IPS-20b (cell line): ENCODE measurements at regions not wholly inside any gene's neighbourhood (a gene's known extent, or its start where the extent isn't known, plus 50 kb on each side); places are given as distances from the start of the nearest gene placed in this dataset.
"Not testable (repeated sequence)": the region's sequence is repeated elsewhere in the genome, so short reads cannot be mapped to it uniquely, and the experiment has no call there.

ENCODE experiments used
- H3K27ac ChIP-seq: one replicate; pipeline ENCODE4 v1.5.1; 2013; ENCODE audit warnings: low read length
- H3K27me3 ChIP-seq: 2 replicates; pipeline ENCODE4 v1.6.1; 2013; ENCODE audit warnings: mild to moderate bottlenecking, low read length, inconsistent platforms; ENCODE audit not compliant: insufficient read depth
- H3K36me3 ChIP-seq: 2 replicates; pipeline ENCODE4 v1.6.1; 2013; ENCODE audit warnings: low read depth, mild to moderate bottlenecking, inconsistent platforms, low read length, moderate library complexity; ENCODE audit not compliant: insufficient read depth
- H3K4me1 ChIP-seq: 2 replicates; pipeline ENCODE4 v1.6.1; 2013; ENCODE audit warnings: mild to moderate bottlenecking, control low read depth, inconsistent platforms, low read length, moderate library complexity; ENCODE audit not compliant: insufficient read depth
- H3K4me3 ChIP-seq: 2 replicates; pipeline ENCODE4 v1.5.1; 2013; ENCODE audit warnings: mild to moderate bottlenecking, low read length, inconsistent platforms
- H3K9ac ChIP-seq: 2 replicates; pipeline ENCODE4 v1.6.1; 2013; ENCODE audit warnings: low read depth, mild to moderate bottlenecking, inconsistent platforms, low read length, moderate library complexity
- H3K9me3 ChIP-seq: 2 replicates; pipeline ENCODE4 v1.6.1; 2013; ENCODE audit warnings: mild to moderate bottlenecking, low read depth, low read length, inconsistent platforms; ENCODE audit not compliant: insufficient read depth

GRCh38 chr5:68080282-68081050, 135.1 kb upstream of the PIK3R1 start:
- Histone ChIP-seq H3K4me3 (no peak overlapping the region), H3K4me1 (no peaks in the 10 kb centered on the region), H3K27me3 (no peaks in the 10 kb centered on the region), H3K27ac (no peak overlapping the region), H3K9ac (no peak overlapping the region), H3K9me3 (no peaks in the 10 kb centered on the region), H3K36me3 (no peaks in the 10 kb centered on the region)

DNA sequence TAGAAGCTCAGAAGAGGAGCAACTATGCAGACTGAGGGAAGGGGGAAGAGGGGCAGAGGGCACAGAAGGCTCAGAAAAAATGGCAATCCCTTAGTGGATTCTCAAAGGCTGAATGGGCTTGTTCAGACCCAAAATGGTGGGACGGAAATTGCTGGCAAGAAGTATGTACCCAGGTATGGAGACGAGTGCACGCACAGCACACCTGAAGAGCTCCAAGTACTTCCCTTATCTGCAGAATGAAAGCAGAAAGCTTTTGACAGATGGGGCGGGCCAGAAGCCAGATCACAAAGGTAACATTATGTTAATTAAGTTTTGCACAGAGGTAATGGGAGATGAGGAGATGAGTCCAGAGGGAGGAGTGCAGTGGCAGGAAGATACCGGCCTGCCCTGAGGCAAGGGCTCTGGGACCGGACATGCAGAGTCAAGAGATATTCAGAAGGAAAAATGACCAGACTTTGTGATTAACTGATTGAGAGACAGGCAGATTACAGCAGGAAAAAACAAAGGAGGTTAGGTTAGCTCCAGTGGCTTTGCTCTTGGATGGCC, 138.1 kb upstream of the PIK3R1 start:
- no peaks in the 10 kb centered on the region for H3K36me3 ChIP-seq
- H3K27me3 ChIP-seq, result no peaks in the 10 kb centered on the region
- no peaks in the 10 kb centered on the region for H3K4me1 ChIP-seq
- H3K27ac ChIP-seq, result no peak overlapping the region
- H3K4me3 ChIP-seq, result no peak overlapping the region
- no peak overlapping the region for H3K9ac ChIP-seq
- H3K9me3 ChIP-seq, result no peaks in the 10 kb centered on the region

GRCh38 chr5:68074633-68075032, 140.9 kb upstream of the PIK3R1 start:
- no peaks in the 10 kb centered on the region for H3K4me1 ChIP-seq
- no peaks in the 10 kb centered on the region for H3K27me3 ChIP-seq
- no peak overlapping the region for H3K4me3 ChIP-seq
- no peak overlapping the region for H3K27ac ChIP-seq
- H3K9me3 ChIP-seq, result no peaks in the 10 kb centered on the region
- no peaks in the 10 kb centered on the region for H3K36me3 ChIP-seq
- H3K9ac ChIP-seq, result no peak overlapping the region

DNA sequence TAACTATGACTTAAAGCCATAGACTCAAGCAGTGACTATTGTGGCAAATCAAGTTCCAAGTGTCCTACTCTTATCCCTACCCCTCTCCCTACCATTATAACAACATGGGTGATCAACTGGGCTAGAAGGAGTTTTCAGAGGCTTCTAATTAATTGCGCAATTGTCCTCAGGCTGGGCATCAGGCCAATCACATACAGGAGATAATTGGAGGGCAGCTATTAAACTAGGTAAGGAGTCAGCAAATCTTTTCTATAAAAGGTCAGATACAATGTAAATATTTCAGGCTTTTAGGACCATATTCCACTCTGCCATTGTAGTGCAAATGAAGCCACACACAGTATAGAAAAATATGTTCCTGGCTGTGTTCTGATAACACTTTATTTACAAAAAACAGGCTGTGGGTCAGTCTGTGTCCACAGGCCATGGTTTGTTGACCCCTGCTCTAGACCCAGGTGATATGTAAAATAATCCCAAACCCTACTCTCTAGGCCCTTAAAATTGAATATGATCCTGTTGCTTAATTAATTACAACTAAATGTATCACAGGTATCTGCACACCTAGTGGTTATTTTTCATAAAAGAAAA, 141.4 kb upstream of the PIK3R1 start:
- Histone ChIP-seq H3K27me3 (no peaks in the 10 kb centered on the region), H3K4me3 (no peak overlapping the region), H3K36me3 (no peaks in the 10 kb centered on the region), H3K9me3 (no peaks in the 10 kb centered on the region), H3K9ac (no peak overlapping the region), H3K27ac (no peak overlapping the region), H3K4me1 (no peaks in the 10 kb centered on the region)

DNA sequence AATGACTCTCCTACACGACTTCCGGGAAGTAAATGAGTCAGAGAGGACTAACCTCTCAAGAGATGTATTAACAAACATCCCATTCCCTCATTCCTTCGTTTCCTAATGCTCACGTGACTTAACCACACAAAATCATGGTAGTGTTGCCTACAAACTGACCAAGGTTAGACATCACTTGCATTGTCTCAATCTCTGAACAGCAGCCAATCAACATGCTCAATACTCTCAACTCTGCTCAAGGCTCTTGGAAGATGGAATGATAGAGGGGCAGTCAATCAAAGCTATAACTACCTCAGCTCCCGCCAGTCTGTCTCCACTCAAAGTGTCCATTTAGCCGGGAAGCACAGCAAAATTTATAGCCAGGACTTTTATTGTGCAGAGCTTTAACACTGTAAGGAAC, 143.8 kb upstream of the PIK3R1 start:
- no peak overlapping the region for H3K4me3 ChIP-seq
- H3K4me1 ChIP-seq, result no peaks in the 10 kb centered on the region
- H3K27ac ChIP-seq, result no peak overlapping the region
- H3K36me3 ChIP-seq, result no peaks in the 10 kb centered on the region
- no peaks in the 10 kb centered on the region for H3K27me3 ChIP-seq
- H3K9ac ChIP-seq, result no peak overlapping the region
- no peaks in the 10 kb centered on the region for H3K9me3 ChIP-seq

- Histone ChIP-seq H3K9ac (no peak overlapping the region), H3K9me3 (no peaks in the 10 kb centered on the region), H3K36me3 (no peaks in the 10 kb centered on the region), H3K4me3 (no peak overlapping the region), H3K27me3 (no peaks in the 10 kb centered on the region), H3K4me1 (no peaks in the 10 kb centered on the region), H3K27ac (no peak overlapping the region)
These were observed 144.3 kb upstream of the PIK3R1 start for GRCh38 chr5:68071282-68071632.

GRCh38 chr5:68070591-68071281, 144.8 kb upstream of the PIK3R1 start:
- Histone ChIP-seq H3K36me3 (no peaks in the 10 kb centered on the region), H3K9me3 (no peaks in the 10 kb centered on the region), H3K27me3 (no peaks in the 10 kb centered on the region), H3K9ac (no peak overlapping the region), H3K4me3 (no peak overlapping the region), H3K27ac (no peak overlapping the region), H3K4me1 (no peaks in the 10 kb centered on the region)

- H3K36me3 ChIP-seq, result no peaks in the 10 kb centered on the region
- no peaks in the 10 kb centered on the region for H3K9me3 ChIP-seq
- no peak overlapping the region for H3K9ac ChIP-seq
- no peaks in the 10 kb centered on the region for H3K4me1 ChIP-seq
- no peak overlapping the region for H3K4me3 ChIP-seq
- no peak overlapping the region for H3K27ac ChIP-seq
- H3K27me3 ChIP-seq, result no peaks in the 10 kb centered on the region
These were observed 147.5 kb upstream of the PIK3R1 start for GRCh38 chr5:68067976-68068603.

- Histone ChIP-seq H3K4me3 (no peak overlapping the region), H3K4me1 (no peaks in the 10 kb centered on the region), H3K36me3 (no peaks in the 10 kb centered on the region), H3K9ac (no peak overlapping the region), H3K27ac (no peak overlapping the region), H3K27me3 (no peaks in the 10 kb centered on the region), H3K9me3 (no peaks in the 10 kb centered on the region)
These were observed 148.3 kb upstream of the PIK3R1 start for GRCh38 chr5:68067291-68067690.

- Histone ChIP-seq H3K4me1 (no peaks in the 10 kb centered on the region), H3K4me3 (no peak overlapping the region), H3K9me3 (no peaks in the 10 kb centered on the region), H3K27me3 (no peaks in the 10 kb centered on the region), H3K27ac (no peak overlapping the region), H3K36me3 (no peaks in the 10 kb centered on the region), H3K9ac (no peak overlapping the region)
These were observed 149.1 kb upstream of the PIK3R1 start for GRCh38 chr5:68066277-68066955.

GRCh38 chr5:68065321-68065720, 150.2 kb upstream of the PIK3R1 start:
- not testable (repeated sequence) for H3K9me3 ChIP-seq, H3K36me3 ChIP-seq, H3K4me1 ChIP-seq, H3K9ac ChIP-seq, H3K4me3 ChIP-seq, H3K27me3 ChIP-seq, H3K27ac ChIP-seq
